GM12874 (cell line): ENCODE measurements at regions not wholly inside any gene's neighbourhood (a gene's known extent, or its start where the extent isn't known, plus 50 kb on each side); places are given as distances from the start of the nearest gene placed in this dataset.

ENCODE experiments used
- TF ChIP-seq, protein P1 (sequence below): IDR thresholded peaks from 2 replicates; pipeline ENCODE4 v1.5.1; 2011; ENCODE audit warnings: low read depth, mild to moderate bottlenecking, control low read depth, low read length, moderate library complexity; ENCODE audit not compliant: insufficient read depth

DNA sequence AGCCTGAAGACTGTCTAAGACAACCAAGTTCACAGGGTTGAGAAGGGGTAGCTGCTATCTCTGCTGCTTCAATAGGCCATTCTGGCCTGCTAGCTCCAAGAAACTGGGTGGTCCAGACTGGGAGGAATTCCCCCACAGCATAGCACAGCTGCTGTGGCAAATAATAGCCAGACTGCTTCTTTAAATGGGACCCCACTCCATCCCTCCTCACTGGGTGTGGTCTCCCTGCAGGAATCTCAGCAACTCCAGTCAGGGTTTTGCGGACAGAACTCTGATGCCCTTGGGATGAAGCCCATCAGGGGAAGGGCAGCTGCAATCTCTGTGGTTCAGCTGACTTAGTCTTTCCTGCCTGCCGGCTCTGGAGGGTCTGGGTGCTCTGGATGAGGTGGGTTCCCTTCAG is 1018.6 kb upstream of the DIAPH2 start:
- TF ChIP-seq, protein P1, sequence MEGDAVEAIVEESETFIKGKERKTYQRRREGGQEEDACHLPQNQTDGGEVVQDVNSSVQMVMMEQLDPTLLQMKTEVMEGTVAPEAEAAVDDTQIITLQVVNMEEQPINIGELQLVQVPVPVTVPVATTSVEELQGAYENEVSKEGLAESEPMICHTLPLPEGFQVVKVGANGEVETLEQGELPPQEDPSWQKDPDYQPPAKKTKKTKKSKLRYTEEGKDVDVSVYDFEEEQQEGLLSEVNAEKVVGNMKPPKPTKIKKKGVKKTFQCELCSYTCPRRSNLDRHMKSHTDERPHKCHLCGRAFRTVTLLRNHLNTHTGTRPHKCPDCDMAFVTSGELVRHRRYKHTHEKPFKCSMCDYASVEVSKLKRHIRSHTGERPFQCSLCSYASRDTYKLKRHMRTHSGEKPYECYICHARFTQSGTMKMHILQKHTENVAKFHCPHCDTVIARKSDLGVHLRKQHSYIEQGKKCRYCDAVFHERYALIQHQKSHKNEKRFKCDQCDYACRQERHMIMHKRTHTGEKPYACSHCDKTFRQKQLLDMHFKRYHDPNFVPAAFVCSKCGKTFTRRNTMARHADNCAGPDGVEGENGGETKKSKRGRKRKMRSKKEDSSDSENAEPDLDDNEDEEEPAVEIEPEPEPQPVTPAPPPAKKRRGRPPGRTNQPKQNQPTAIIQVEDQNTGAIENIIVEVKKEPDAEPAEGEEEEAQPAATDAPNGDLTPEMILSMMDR = no peak

DNA sequence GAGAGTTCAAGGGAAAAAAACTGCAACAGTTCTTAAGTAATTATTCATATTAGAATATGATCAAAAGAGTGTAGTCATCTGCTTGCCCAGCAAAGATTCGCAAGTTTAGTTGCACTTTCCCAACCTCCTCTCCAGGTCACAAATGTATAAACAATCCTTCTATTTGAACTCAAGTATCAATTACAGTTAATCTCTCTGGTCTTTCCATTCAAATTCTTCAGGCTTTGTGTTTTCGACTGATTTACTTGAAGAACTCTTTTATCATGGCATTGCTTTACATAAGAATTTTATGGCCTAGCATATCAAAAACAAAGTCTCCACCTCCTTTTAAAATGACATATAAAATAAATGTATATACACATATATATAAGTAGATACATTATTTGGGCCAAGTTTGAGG is 1009.6 kb upstream of the DIAPH2 start:
- TF ChIP-seq, protein P1 = no peak

DNA sequence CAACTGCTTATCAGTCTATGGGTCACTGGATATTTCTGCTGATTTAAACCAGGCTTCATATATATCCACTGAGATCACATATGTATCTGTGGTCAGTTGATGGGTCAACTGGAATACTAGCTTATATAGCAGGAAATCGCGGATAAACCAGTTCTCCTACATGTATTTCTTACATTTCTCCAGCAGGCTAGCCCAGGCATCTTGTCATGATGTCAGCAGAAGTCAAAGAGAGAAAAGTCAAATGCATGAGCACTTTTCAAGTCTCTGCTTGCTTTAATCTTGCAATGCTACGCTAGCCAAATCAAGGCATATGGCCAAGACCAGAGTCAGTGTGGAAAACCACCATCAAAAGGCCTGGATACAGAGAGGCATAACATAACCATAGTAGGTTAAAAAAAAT is 1008.8 kb upstream of the DIAPH2 start:
- TF ChIP-seq, protein P1 = no peak

DNA sequence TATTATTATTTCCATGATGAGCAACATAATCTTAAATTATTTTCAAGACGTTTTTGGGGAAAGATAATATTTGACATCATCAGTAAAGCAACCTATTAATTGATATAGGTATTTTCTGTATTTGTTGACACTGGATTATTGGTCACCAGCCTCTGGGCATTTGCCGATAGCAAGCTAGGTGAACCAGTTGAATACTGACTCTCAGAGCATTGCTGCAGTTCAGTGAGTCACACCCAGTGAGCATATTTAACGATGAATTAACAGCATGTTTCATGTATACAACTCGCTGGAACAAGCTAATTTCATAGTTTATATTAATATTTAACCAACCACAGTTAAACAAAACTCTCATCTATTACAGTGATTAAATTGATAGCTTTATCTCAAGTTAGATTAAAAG is 1006.0 kb upstream of the DIAPH2 start:
- TF ChIP-seq, protein P1 = no peak

DNA sequence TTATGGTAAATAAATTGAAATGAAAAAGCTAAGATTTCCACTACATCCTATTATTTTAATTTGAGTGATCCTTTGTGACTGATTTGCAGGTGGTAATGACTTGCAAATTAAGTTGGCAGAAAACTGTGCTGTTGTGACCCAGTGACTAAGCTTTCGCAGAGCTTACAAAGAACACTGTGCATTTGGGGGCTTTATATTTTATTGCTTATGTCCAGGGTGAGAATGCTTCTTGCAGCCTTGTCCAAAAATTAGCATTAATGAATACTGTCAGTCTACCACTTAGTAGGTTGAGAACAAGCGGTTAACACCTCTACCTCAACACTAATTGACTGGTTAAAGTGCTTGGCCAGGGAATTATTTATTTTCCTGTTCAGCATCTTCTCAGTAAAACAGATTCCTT is 991.3 kb upstream of the DIAPH2 start:
- TF ChIP-seq, protein P1 = no peak

DNA sequence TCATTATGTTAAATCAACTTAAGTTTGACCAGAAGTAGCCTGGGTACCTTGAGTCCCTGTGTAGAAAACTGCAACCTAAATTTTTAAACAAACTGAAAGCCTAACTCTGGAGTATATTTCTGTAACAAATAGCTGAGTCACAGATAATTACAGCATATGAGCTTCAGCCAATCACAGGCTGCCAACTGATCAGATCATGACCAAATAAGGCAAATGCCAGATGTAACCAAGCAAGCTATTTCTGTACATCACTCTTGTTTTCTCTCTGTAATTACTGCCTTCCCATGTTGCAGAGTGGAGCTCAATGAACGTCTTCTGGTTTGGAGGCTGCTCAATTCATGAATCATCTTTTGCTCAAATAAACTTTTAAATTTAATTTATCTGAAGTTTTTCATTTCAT is 980.9 kb upstream of the DIAPH2 start:
- TF ChIP-seq, protein P1 = no peak

DNA sequence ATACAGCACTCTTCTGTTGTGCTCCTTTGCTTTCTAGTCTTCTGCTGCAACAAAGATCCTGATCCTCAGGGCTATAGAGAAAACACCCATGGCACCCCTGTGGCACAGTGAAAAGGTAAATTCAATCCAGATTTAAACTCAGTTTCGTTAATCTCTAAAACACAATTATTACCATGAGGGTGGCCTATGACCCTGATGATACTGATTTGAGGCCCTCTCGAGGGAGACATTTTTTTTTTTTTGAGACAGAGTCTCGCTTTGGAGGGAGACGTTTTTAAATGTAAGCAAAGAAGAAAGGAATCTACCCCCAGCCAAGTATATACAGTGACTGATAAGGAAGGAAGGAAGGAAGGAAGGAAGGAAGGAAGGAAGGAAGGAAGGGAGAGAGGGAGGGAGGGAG is 967.8 kb upstream of the DIAPH2 start:
- TF ChIP-seq, protein P1 = no peak

DNA sequence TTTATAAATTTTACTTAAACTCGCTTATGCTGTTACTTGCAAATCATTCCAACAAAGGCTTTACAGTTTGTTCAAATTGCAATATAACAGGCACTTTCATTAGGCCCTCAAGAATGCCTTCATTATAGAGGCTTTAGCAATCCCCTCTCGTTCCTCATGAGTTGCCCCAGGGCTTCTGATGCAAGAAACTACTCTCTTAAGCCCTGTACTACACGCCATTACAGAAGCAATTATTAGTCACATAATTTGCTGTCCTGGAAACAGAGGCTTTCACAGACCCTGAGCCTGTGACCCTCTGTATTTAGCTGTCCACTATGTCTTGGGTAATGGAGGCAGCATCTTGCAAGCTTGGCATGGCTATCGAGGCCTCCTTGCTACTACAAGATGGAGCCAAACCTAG is 965.9 kb upstream of the DIAPH2 start:
- TF ChIP-seq, protein P1 = no peak
